ENCODE measurements at regions not wholly inside any gene's neighbourhood (a gene's known extent, or its start where the extent isn't known, plus 50 kb on each side); places are given as distances from the start of the nearest gene placed in this dataset.

- no peak overlapping the region for H3K4me3 ChIP-seq (ENCODE audit: low read depth, low read length)
- TF ChIP-seq, protein P1, sequence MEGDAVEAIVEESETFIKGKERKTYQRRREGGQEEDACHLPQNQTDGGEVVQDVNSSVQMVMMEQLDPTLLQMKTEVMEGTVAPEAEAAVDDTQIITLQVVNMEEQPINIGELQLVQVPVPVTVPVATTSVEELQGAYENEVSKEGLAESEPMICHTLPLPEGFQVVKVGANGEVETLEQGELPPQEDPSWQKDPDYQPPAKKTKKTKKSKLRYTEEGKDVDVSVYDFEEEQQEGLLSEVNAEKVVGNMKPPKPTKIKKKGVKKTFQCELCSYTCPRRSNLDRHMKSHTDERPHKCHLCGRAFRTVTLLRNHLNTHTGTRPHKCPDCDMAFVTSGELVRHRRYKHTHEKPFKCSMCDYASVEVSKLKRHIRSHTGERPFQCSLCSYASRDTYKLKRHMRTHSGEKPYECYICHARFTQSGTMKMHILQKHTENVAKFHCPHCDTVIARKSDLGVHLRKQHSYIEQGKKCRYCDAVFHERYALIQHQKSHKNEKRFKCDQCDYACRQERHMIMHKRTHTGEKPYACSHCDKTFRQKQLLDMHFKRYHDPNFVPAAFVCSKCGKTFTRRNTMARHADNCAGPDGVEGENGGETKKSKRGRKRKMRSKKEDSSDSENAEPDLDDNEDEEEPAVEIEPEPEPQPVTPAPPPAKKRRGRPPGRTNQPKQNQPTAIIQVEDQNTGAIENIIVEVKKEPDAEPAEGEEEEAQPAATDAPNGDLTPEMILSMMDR (IDR thresholded peaks at IDR 0.05; ENCODE audit: borderline replicate concordance, insufficient read depth, low read depth, low read length), result no peak
Observed at GRCh38 chr2:172211512-172211911, 108.8 kb upstream of the DLX2 start.

- no peak overlapping the region for H3K4me3 ChIP-seq (ENCODE audit: low read depth, low read length)
- TF ChIP-seq, protein P1 (IDR thresholded peaks at IDR 0.05; ENCODE audit: borderline replicate concordance, insufficient read depth, low read depth, low read length), result no peak
Observed at GRCh38 chr2:172213116-172213860, 110.6 kb upstream of the DLX2 start.

GRCh38 chr2:172214252-172214651 is 111.6 kb upstream of the DLX2 start:
- H3K4me3 ChIP-seq (ENCODE audit: low read depth, low read length), result no peak overlapping the region
- TF ChIP-seq, protein P1 (IDR thresholded peaks at IDR 0.05; ENCODE audit: borderline replicate concordance, insufficient read depth, low read depth, low read length), result no peak

GRCh38 chr2:172215172-172215935 is 112.7 kb upstream of the DLX2 start:
- no peak overlapping the region for H3K4me3 ChIP-seq (ENCODE audit: low read depth, low read length)
- TF ChIP-seq, protein P1 (IDR thresholded peaks at IDR 0.05; ENCODE audit: borderline replicate concordance, insufficient read depth, low read depth, low read length), result no peak

GRCh38 chr2:172215936-172216335 is 113.2 kb upstream of the DLX2 start:
- TF ChIP-seq, protein P1 (IDR thresholded peaks at IDR 0.05; ENCODE audit: borderline replicate concordance, insufficient read depth, low read depth, low read length), result no peak
- no peak overlapping the region for H3K4me3 ChIP-seq (ENCODE audit: low read depth, low read length)

- no peak overlapping the region for H3K4me3 ChIP-seq (ENCODE audit: low read depth, low read length)
- TF ChIP-seq, protein P1 (IDR thresholded peaks at IDR 0.05; ENCODE audit: borderline replicate concordance, insufficient read depth, low read depth, low read length), result no peak
Observed at GRCh38 chr2:172216477-172216876, 113.8 kb upstream of the DLX2 start.

GRCh38 chr2:172219201-172219600 is 116.5 kb upstream of the DLX2 start:
- TF ChIP-seq, protein P1 (IDR thresholded peaks at IDR 0.05; ENCODE audit: borderline replicate concordance, insufficient read depth, low read depth, low read length), result no peak
- no peak overlapping the region for H3K4me3 ChIP-seq (ENCODE audit: low read depth, low read length)

Measured in GM12875 (cell line).